Right ventricle myocardium inferior (tissue), 1 donor: ENCODE measurements at regions not wholly inside any gene's neighbourhood (a gene's known extent, or its start where the extent isn't known, plus 50 kb on each side); places are given as distances from the start of the nearest gene placed in this dataset.

Experiments used
- ATAC-seq: fragments of 200-7000 bp; cut with Tn5 transposase; one replicate; pipeline ENCODE4 v1.9.1; 2020; ENCODE audit warnings: mild to moderate bottlenecking, moderate library complexity
- DNase-seq: peaks from one replicate; pipeline ENCODE4 v3.0.0; 2021; ENCODE audit errors: missing footprints
- intact Hi-C: fragments of 100-400 bp; cut with DNase I; formaldehyde crosslinking; loops from one replicate; pipeline ENCODE4 v1.11.0; 2022
- donor health status: DM: no; HTN: yes; CAD: no; lungs with severe emphysema.

- no peak for DNase-seq
- intact Hi-C loops, result no loop called here
- no peak for ATAC-seq
Observed at GRCh38 chrX:79300856-79301255, 66.3 kb downstream of the ITM2A start.

GRCh38 chrX:79290596-79290995 is 76.5 kb downstream of the ITM2A start:
- no peak for ATAC-seq
- no peak for DNase-seq
- intact Hi-C loops, result no loop called here

- ATAC-seq (no peak), DNase-seq (no peak)
- intact Hi-C loops, result no loop called here
Observed at GRCh38 chrX:79288733-79289132, 78.4 kb downstream of the ITM2A start.

GRCh38 chrX:79287724-79288123 is 79.4 kb downstream of the ITM2A start:
- no peak for ATAC-seq
- intact Hi-C loops, result no loop called here

GRCh38 chrX:79281775-79282174 is 85.4 kb downstream of the ITM2A start:
- no peak for DNase-seq
- ATAC-seq, result no peak
- intact Hi-C loops, result no loop called here

More at GRCh38 chrX:79287724-79288123, 79.4 kb downstream of the ITM2A start:
- DNase-seq, result no peak

GRCh38 chrX:79270401-79270800 is 96.7 kb downstream of the ITM2A start:
- no peak for ATAC-seq
- DNase-seq, result no peak
- intact Hi-C loops, result loop anchor here (5.0 kb wide), 1 partner anchor 142 kb away; no protein-coding TSS in a partner anchor

- DNase-seq, result no peak
- intact Hi-C loops, result loop anchor here (10.0 kb wide), 2 partner anchors 104 to 164 kb away; no protein-coding TSS in a partner anchor
- ATAC-seq, result no peak
Observed at GRCh38 chrX:79268788-79269187, 98.3 kb downstream of the ITM2A start.

- ATAC-seq (no peak), DNase-seq (no peak)
- intact Hi-C loops, result loop anchor here (10.0 kb wide), 2 partner anchors 102 to 162 kb away; no protein-coding TSS in a partner anchor
Observed at GRCh38 chrX:79266702-79267101, 100.4 kb downstream of the ITM2A start.

GRCh38 chrX:79263550-79263949 is 103.6 kb downstream of the ITM2A start:
- intact Hi-C loops, result loop anchor here (10.0 kb wide), 2 partner anchors 99 to 159 kb away; no protein-coding TSS in a partner anchor
- no peak for DNase-seq
- ATAC-seq, result no peak

- ATAC-seq, result no peak
Observed at GRCh38 chrX:79259073-79259689, 108.0 kb downstream of the ITM2A start.

GRCh38 chrX:79243691-79244090 is 99.2 kb downstream of the GPR174 start:
- ATAC-seq (no peak), DNase-seq (no peak)
- intact Hi-C loops, result no loop called here

More at GRCh38 chrX:79259073-79259689, 108.0 kb downstream of the ITM2A start:
- DNase-seq, result no peak
- intact Hi-C loops, result no loop called here

- intact Hi-C loops, result no loop called here
- no peak for DNase-seq
- ATAC-seq, result no peak
Observed at GRCh38 chrX:79235899-79236298, 91.4 kb downstream of the GPR174 start.

GRCh38 chrX:79231662-79232061 is 87.2 kb downstream of the GPR174 start:
- intact Hi-C loops, result no loop called here
- no peak for ATAC-seq
- DNase-seq, result no peak
